H1 (cell line): ENCODE measurements at regions not wholly inside any gene's neighbourhood (a gene's known extent, or its start where the extent isn't known, plus 50 kb on each side); places are given as distances from the start of the nearest gene placed in this dataset.

Source experiments
- ASH2L ChIP-seq: fragments of 200-600, 300-600 bp; sonication (generic); IDR thresholded peaks from one replicate; pipeline ENCODE4 v1.7.1; 2017; ENCODE audit warnings: low read length
- CREB1 ChIP-seq: IDR thresholded peaks from 2 replicates; pipeline ENCODE4 v1.6.1; 2012; ENCODE audit warnings: inconsistent platforms
- FOSL1 ChIP-seq: IDR thresholded peaks from 2 replicates; pipeline ENCODE4 v1.6.1; 2011; ENCODE audit warnings: mild to moderate bottlenecking, low read depth, low read length, moderate library complexity; ENCODE audit not compliant: insufficient read depth
- KDM1A ChIP-seq: fragments of 200-600, 300-600 bp; sonication (generic); IDR thresholded peaks from 2 replicates; pipeline ENCODE4 v1.7.1; 2016; ENCODE audit warnings: mild to moderate bottlenecking, low read length, borderline replicate concordance
- MAFK ChIP-seq: IDR thresholded peaks from 2 replicates; pipeline ENCODE4 v1.6.1; 2012; ENCODE audit warnings: low read depth, mild to moderate bottlenecking, improper control_type of control experiment, low read length
- TAF7 ChIP-seq: optimal IDR thresholded peaks from 2 replicates; pipeline ENCODE3; 2011; ENCODE audit warnings: low read depth, mild to moderate bottlenecking, inconsistent platforms, low read length, moderate library complexity, borderline replicate concordance
- ZNF274 ChIP-seq: IDR thresholded peaks from 2 replicates; pipeline ENCODE4 v1.7.0; 2012; ENCODE audit warnings: low read length, borderline replicate concordance; ENCODE audit errors: extremely low read depth
- TF ChIP-seq, protein P1 (sequence below): fragments of 300-600 bp; sonication (generic); IDR thresholded peaks from 2 replicates; pipeline ENCODE4 v1.7.1; 2012; ENCODE audit warnings: low read length, moderate library complexity, mild to moderate bottlenecking, inconsistent platforms; ENCODE audit not compliant: insufficient replicate concordance
- TF ChIP-seq, protein P2 (sequence below), 3 experiments: IDR thresholded peaks; 1 replicate in 2 of 3; 2 replicates in 1 of 3; pipeline versions ENCODE4 v1.5.1 to v1.6.1; 2011; ENCODE audit warnings: low read length in 3 of 3, mild to moderate bottlenecking in 3 of 3, inconsistent platforms in 2 of 3, low read depth in 1 of 3, moderate library complexity in 1 of 3; ENCODE audit not compliant: insufficient read depth in 1 of 3; ENCODE audit errors: control extremely low read depth in 1 of 3
- TF ChIP-seq, protein P3 (sequence below): IDR thresholded peaks from 2 replicates; pipeline ENCODE4 v1.6.1; 2012; ENCODE audit warnings: inconsistent platforms

DNA sequence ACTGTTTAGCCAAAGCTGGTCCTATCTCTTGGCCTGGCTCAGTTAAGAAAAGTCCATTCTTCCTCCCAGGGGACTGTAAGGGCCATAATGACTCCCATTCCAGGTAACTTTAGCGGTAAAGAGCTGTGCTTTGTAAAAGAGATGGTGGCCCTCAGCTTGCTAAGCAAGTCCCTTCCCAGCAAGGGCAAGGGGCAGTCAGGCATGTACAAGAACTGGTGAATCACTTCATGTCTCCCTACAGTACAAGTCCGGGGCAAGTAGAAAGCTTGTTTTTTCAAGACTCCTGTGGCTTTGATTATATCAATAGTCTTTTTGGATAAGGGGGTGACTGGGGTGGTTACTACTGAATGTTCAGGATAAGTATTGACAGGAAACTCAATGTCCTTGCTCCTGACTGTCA, 88.9 kb downstream of the SLC25A15 start (continued):
- TF ChIP-seq, protein P1, sequence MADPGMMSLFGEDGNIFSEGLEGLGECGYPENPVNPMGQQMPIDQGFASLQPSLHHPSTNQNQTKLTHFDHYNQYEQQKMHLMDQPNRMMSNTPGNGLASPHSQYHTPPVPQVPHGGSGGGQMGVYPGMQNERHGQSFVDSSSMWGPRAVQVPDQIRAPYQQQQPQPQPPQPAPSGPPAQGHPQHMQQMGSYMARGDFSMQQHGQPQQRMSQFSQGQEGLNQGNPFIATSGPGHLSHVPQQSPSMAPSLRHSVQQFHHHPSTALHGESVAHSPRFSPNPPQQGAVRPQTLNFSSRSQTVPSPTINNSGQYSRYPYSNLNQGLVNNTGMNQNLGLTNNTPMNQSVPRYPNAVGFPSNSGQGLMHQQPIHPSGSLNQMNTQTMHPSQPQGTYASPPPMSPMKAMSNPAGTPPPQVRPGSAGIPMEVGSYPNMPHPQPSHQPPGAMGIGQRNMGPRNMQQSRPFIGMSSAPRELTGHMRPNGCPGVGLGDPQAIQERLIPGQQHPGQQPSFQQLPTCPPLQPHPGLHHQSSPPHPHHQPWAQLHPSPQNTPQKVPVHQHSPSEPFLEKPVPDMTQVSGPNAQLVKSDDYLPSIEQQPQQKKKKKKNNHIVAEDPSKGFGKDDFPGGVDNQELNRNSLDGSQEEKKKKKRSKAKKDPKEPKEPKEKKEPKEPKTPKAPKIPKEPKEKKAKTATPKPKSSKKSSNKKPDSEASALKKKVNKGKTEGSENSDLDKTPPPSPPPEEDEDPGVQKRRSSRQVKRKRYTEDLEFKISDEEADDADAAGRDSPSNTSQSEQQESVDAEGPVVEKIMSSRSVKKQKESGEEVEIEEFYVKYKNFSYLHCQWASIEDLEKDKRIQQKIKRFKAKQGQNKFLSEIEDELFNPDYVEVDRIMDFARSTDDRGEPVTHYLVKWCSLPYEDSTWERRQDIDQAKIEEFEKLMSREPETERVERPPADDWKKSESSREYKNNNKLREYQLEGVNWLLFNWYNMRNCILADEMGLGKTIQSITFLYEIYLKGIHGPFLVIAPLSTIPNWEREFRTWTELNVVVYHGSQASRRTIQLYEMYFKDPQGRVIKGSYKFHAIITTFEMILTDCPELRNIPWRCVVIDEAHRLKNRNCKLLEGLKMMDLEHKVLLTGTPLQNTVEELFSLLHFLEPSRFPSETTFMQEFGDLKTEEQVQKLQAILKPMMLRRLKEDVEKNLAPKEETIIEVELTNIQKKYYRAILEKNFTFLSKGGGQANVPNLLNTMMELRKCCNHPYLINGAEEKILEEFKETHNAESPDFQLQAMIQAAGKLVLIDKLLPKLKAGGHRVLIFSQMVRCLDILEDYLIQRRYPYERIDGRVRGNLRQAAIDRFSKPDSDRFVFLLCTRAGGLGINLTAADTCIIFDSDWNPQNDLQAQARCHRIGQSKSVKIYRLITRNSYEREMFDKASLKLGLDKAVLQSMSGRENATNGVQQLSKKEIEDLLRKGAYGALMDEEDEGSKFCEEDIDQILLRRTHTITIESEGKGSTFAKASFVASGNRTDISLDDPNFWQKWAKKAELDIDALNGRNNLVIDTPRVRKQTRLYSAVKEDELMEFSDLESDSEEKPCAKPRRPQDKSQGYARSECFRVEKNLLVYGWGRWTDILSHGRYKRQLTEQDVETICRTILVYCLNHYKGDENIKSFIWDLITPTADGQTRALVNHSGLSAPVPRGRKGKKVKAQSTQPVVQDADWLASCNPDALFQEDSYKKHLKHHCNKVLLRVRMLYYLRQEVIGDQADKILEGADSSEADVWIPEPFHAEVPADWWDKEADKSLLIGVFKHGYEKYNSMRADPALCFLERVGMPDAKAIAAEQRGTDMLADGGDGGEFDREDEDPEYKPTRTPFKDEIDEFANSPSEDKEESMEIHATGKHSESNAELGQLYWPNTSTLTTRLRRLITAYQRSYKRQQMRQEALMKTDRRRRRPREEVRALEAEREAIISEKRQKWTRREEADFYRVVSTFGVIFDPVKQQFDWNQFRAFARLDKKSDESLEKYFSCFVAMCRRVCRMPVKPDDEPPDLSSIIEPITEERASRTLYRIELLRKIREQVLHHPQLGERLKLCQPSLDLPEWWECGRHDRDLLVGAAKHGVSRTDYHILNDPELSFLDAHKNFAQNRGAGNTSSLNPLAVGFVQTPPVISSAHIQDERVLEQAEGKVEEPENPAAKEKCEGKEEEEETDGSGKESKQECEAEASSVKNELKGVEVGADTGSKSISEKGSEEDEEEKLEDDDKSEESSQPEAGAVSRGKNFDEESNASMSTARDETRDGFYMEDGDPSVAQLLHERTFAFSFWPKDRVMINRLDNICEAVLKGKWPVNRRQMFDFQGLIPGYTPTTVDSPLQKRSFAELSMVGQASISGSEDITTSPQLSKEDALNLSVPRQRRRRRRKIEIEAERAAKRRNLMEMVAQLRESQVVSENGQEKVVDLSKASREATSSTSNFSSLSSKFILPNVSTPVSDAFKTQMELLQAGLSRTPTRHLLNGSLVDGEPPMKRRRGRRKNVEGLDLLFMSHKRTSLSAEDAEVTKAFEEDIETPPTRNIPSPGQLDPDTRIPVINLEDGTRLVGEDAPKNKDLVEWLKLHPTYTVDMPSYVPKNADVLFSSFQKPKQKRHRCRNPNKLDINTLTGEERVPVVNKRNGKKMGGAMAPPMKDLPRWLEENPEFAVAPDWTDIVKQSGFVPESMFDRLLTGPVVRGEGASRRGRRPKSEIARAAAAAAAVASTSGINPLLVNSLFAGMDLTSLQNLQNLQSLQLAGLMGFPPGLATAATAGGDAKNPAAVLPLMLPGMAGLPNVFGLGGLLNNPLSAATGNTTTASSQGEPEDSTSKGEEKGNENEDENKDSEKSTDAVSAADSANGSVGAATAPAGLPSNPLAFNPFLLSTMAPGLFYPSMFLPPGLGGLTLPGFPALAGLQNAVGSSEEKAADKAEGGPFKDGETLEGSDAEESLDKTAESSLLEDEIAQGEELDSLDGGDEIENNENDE: no peak
- TF ChIP-seq, protein P2, sequence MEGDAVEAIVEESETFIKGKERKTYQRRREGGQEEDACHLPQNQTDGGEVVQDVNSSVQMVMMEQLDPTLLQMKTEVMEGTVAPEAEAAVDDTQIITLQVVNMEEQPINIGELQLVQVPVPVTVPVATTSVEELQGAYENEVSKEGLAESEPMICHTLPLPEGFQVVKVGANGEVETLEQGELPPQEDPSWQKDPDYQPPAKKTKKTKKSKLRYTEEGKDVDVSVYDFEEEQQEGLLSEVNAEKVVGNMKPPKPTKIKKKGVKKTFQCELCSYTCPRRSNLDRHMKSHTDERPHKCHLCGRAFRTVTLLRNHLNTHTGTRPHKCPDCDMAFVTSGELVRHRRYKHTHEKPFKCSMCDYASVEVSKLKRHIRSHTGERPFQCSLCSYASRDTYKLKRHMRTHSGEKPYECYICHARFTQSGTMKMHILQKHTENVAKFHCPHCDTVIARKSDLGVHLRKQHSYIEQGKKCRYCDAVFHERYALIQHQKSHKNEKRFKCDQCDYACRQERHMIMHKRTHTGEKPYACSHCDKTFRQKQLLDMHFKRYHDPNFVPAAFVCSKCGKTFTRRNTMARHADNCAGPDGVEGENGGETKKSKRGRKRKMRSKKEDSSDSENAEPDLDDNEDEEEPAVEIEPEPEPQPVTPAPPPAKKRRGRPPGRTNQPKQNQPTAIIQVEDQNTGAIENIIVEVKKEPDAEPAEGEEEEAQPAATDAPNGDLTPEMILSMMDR (IDR thresholded peaks at IDR 0.05; ENCODE audit: control extremely low read depth in 1 of 3, insufficient read depth in 1 of 3, low read depth in 1 of 3, low read length in 3 of 3): no peak
- no peak for TF ChIP-seq CREB1
- TF ChIP-seq ZNF274: no peak
- TF ChIP-seq MAFK: no peak
- no peak for TF ChIP-seq FOSL1
- no peak for TF ChIP-seq TAF7
- TF ChIP-seq, protein P3, sequence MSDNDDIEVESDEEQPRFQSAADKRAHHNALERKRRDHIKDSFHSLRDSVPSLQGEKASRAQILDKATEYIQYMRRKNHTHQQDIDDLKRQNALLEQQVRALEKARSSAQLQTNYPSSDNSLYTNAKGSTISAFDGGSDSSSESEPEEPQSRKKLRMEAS: no peak
- no peak for TF ChIP-seq ASH2L
- no peak for TF ChIP-seq KDM1A
